ENCODE measurements at regions not wholly inside any gene's neighbourhood (a gene's known extent, or its start where the extent isn't known, plus 50 kb on each side); places are given as distances from the start of the nearest gene placed in this dataset.

- DNase-seq: no peak
- Histone ChIP-seq H3K27me3 (no peaks in the 10 kb centered on the region), H3K36me3 (no peaks in the 10 kb centered on the region), H3K9me3 (no peaks in the 10 kb centered on the region), H3K4me1 (no peaks in the 10 kb centered on the region), H3K4me3 (no peak overlapping the region), H3K27ac (no peak overlapping the region)
- no peak for ATAC-seq
- intact Hi-C loops (cut with DNase I): no loop called here
- TF ChIP-seq CTCF (IDR thresholded peaks at IDR 0.05): no peak
Observed at GRCh38 chr9:115758441-115758840, 395.1 kb upstream of the PAPPA start.

GRCh38 chr9:115759426-115759825, 394.2 kb upstream of the PAPPA start:
- Histone ChIP-seq H3K4me3 (no peak overlapping the region), H3K36me3 (no peaks in the 10 kb centered on the region), H3K27me3 (no peaks in the 10 kb centered on the region), H3K27ac (no peak overlapping the region), H3K9me3 (no peaks in the 10 kb centered on the region), H3K4me1 (no peaks in the 10 kb centered on the region)
- ATAC-seq: no peak
- TF ChIP-seq CTCF (IDR thresholded peaks at IDR 0.05): no peak
- intact Hi-C loops (cut with DNase I): no loop called here
- no peak for DNase-seq

- Histone ChIP-seq H3K4me1 (no peaks in the 10 kb centered on the region), H3K36me3 (no peaks in the 10 kb centered on the region), H3K4me3 (no peak overlapping the region), H3K9me3 (no peaks in the 10 kb centered on the region), H3K27me3 (no peaks in the 10 kb centered on the region), H3K27ac (no peak overlapping the region)
- no peak for TF ChIP-seq CTCF (IDR thresholded peaks at IDR 0.05)
- intact Hi-C loops (cut with DNase I): no loop called here
- no peak for DNase-seq
- no peak for ATAC-seq
Observed at GRCh38 chr9:115764645-115765044, 388.9 kb upstream of the PAPPA start.

GRCh38 chr9:115765060-115765459, 388.5 kb upstream of the PAPPA start:
- no peak overlapping the region for H3K4me3 ChIP-seq
- H3K27ac ChIP-seq: no peak overlapping the region
- no peaks in the 10 kb centered on the region for H3K36me3 ChIP-seq
- no peak for DNase-seq
- TF ChIP-seq CTCF (IDR thresholded peaks at IDR 0.05): no peak
- intact Hi-C loops (cut with DNase I): no loop called here
- no peaks in the 10 kb centered on the region for H3K27me3 ChIP-seq
- no peaks in the 10 kb centered on the region for H3K4me1 ChIP-seq
- ATAC-seq: no peak
- H3K9me3 ChIP-seq: no peaks in the 10 kb centered on the region

- intact Hi-C loops (cut with DNase I): no loop called here
- H3K27me3 ChIP-seq: no peaks in the 10 kb centered on the region
- no peak for ATAC-seq
- H3K36me3 ChIP-seq: no peaks in the 10 kb centered on the region
- DNase-seq: no peak
- no peaks in the 10 kb centered on the region for H3K9me3 ChIP-seq
- no peak for TF ChIP-seq CTCF (IDR thresholded peaks at IDR 0.05)
- H3K4me3 ChIP-seq: no peak overlapping the region
- no peak overlapping the region for H3K27ac ChIP-seq
- H3K4me1 ChIP-seq: no peaks in the 10 kb centered on the region
Observed at GRCh38 chr9:115766370-115766955, 387.1 kb upstream of the PAPPA start.

GRCh38 chr9:115770521-115770920, 383.1 kb upstream of the PAPPA start:
- no peaks in the 10 kb centered on the region for H3K4me1 ChIP-seq

More at GRCh38 chr9:115770521-115770920, 383.1 kb upstream of the PAPPA start:
- no peaks in the 10 kb centered on the region for H3K36me3 ChIP-seq
- no peaks in the 10 kb centered on the region for H3K27me3 ChIP-seq
- DNase-seq (no peak), ATAC-seq (no peak)
- no peak overlapping the region for H3K4me3 ChIP-seq
- intact Hi-C loops (cut with DNase I): no loop called here
- H3K9me3 ChIP-seq: no peaks in the 10 kb centered on the region
- H3K27ac ChIP-seq: no peak overlapping the region
- TF ChIP-seq CTCF (IDR thresholded peaks at IDR 0.05): no peak

Measured in upper lobe of right lung (tissue), 1 donor.